HG02870 (cell line): ENCODE measurements at regions not wholly inside any gene's neighbourhood (a gene's known extent, or its start where the extent isn't known, plus 50 kb on each side); places are given as distances from the start of the nearest gene placed in this dataset.
A peak's percentile ranks its signal among the peaks of the same experiment; 100 is the strongest.
"Not testable (repeated sequence)": the region's sequence is repeated elsewhere in the genome, so short reads cannot be mapped to it uniquely, and the experiment has no call there.

ENCODE experiments used
- ATAC-seq: cut with Tn5 transposase; IDR thresholded peaks from one replicate; pipeline ENCODE4 v1.9.1; 2021; ENCODE audit warnings: mild to moderate bottlenecking, moderate library complexity; ENCODE audit not compliant: unreplicated experiment

GRCh38 chr5:40453689-40454088 is 226.0 kb upstream of the PTGER4 start:
- no peak for ATAC-seq

- no peak for ATAC-seq
Measured at GRCh38 chr5:40452874-40453624, 226.7 kb upstream of the PTGER4 start.

- no peak for ATAC-seq
Measured at GRCh38 chr5:40447438-40447837, 232.3 kb upstream of the PTGER4 start.

- no peak for ATAC-seq
Measured at GRCh38 chr5:40446910-40447309, 232.8 kb upstream of the PTGER4 start.

- ATAC-seq = no peak
Measured at GRCh38 chr5:40442346-40442745, 237.4 kb upstream of the PTGER4 start.

- no peak for ATAC-seq
Measured at GRCh38 chr5:40441733-40442132, 238.0 kb upstream of the PTGER4 start.

GRCh38 chr5:40440746-40441145 is 239.0 kb upstream of the PTGER4 start:
- ATAC-seq = no peak

- ATAC-seq = not testable (repeated sequence)
Measured at GRCh38 chr5:40439103-40439502, 240.6 kb upstream of the PTGER4 start.

GRCh38 chr5:40438646-40439045 is 241.1 kb upstream of the PTGER4 start:
- not testable (repeated sequence) for ATAC-seq

GRCh38 chr5:40437452-40437861 is 242.3 kb upstream of the PTGER4 start:
- peak; percentile 60 for ATAC-seq

- peak; percentile 49 for ATAC-seq
Measured at GRCh38 chr5:40436535-40437237, 243.0 kb upstream of the PTGER4 start.

GRCh38 chr5:40435706-40436105 is 244.0 kb upstream of the PTGER4 start:
- ATAC-seq = not testable (repeated sequence)

GRCh38 chr5:40432836-40433235 is 246.9 kb upstream of the PTGER4 start:
- no peak for ATAC-seq

- no peak for ATAC-seq
Measured at GRCh38 chr5:40431734-40432133, 248.0 kb upstream of the PTGER4 start.

GRCh38 chr5:40430101-40430710 is 249.5 kb upstream of the PTGER4 start:
- no peak for ATAC-seq

GRCh38 chr5:40429258-40430100 is 250.2 kb upstream of the PTGER4 start:
- no peak for ATAC-seq

GRCh38 chr5:40428815-40429214 is 250.9 kb upstream of the PTGER4 start:
- ATAC-seq = no peak

- no peak for ATAC-seq
Measured at GRCh38 chr5:40428126-40428525, 251.6 kb upstream of the PTGER4 start.

GRCh38 chr5:40417046-40417810 is 262.5 kb upstream of the PTGER4 start:
- ATAC-seq = not testable (repeated sequence)

GRCh38 chr5:40416588-40416987 is 263.1 kb upstream of the PTGER4 start:
- no peak for ATAC-seq
